ENCODE measurements at regions not wholly inside any gene's neighbourhood (a gene's known extent, or its start where the extent isn't known, plus 50 kb on each side); places are given as distances from the start of the nearest gene placed in this dataset.
A peak's percentile ranks its signal among the peaks of the same experiment; 100 is the strongest.
"Not testable (repeated sequence)": the region's sequence is repeated elsewhere in the genome, so short reads cannot be mapped to it uniquely, and the experiment has no call there.

GRCh38 chr6:22150368-22151035 is 146.3 kb downstream of the PRL start:
- no peaks in the 10 kb centered on the region for H3K9me3 ChIP-seq (ENCODE audit: insufficient read depth, low read depth, low read length)
- no peak overlapping the region for H3K9ac ChIP-seq (ENCODE audit: low read depth, low read length)
- H3K27ac ChIP-seq (ENCODE audit: low read depth, low read length), result no peak overlapping the region
- H3K27me3 ChIP-seq (ENCODE audit: insufficient read depth, low read length), result no peaks in the 10 kb centered on the region
- no peaks in the 10 kb centered on the region for H3K36me3 ChIP-seq (ENCODE audit: insufficient read depth, low read length)
- peaks cover 47% of the 10 kb centered on the region for H3K4me1 ChIP-seq (ENCODE audit: insufficient read depth, low read length)
- H3K4me3 ChIP-seq (ENCODE audit: low read length), result no peak overlapping the region

DNA sequence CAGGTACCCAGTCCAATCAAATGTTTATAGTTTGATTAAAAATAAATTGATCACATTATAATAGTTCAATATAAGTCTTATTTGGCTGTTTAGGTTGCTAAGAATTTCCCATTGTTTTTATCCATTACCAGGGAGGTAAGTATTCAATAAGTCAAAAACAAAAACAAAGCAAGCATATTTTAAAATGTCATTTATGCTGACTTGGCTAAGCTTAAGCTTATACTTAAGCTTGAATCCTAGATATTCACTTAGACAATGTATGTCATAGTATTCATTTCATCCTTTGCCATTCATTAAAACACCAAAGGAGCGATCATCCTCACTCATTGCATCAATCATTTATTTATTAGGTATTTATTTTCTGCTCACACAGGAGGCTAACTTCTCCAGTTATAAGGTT is 144.9 kb downstream of the PRL start:
- no peak overlapping the region for H3K4me3 ChIP-seq (ENCODE audit: low read length)
- no peaks in the 10 kb centered on the region for H3K36me3 ChIP-seq (ENCODE audit: insufficient read depth, low read length)
- H3K27ac ChIP-seq (ENCODE audit: low read depth, low read length), result no peak overlapping the region
- no CpG with 5 or more reads among the region's 1 CpG for WGBS
- no peaks in the 10 kb centered on the region for H3K9me3 ChIP-seq (ENCODE audit: insufficient read depth, low read depth, low read length)
- H3K27me3 ChIP-seq (ENCODE audit: insufficient read depth, low read length), result no peaks in the 10 kb centered on the region
- H3K9ac ChIP-seq (ENCODE audit: low read depth, low read length), result no peak overlapping the region
- peaks cover 34% of the 10 kb centered on the region for H3K4me1 ChIP-seq (ENCODE audit: insufficient read depth, low read length)

GRCh38 chr6:22152841-22153240 is 144.0 kb downstream of the PRL start:
- Histone ChIP-seq H3K36me3 (ENCODE audit: insufficient read depth, low read length) (no peaks in the 10 kb centered on the region), H3K9me3 (ENCODE audit: insufficient read depth, low read depth, low read length) (no peaks in the 10 kb centered on the region), H3K4me3 (ENCODE audit: low read length) (no peak overlapping the region), H3K9ac (ENCODE audit: low read depth, low read length) (no peak overlapping the region), H3K4me1 (ENCODE audit: insufficient read depth, low read length) (peaks cover 26% of the 10 kb centered on the region), H3K27ac (ENCODE audit: low read depth, low read length) (no peak overlapping the region), H3K27me3 (ENCODE audit: insufficient read depth, low read length) (no peaks in the 10 kb centered on the region)

DNA sequence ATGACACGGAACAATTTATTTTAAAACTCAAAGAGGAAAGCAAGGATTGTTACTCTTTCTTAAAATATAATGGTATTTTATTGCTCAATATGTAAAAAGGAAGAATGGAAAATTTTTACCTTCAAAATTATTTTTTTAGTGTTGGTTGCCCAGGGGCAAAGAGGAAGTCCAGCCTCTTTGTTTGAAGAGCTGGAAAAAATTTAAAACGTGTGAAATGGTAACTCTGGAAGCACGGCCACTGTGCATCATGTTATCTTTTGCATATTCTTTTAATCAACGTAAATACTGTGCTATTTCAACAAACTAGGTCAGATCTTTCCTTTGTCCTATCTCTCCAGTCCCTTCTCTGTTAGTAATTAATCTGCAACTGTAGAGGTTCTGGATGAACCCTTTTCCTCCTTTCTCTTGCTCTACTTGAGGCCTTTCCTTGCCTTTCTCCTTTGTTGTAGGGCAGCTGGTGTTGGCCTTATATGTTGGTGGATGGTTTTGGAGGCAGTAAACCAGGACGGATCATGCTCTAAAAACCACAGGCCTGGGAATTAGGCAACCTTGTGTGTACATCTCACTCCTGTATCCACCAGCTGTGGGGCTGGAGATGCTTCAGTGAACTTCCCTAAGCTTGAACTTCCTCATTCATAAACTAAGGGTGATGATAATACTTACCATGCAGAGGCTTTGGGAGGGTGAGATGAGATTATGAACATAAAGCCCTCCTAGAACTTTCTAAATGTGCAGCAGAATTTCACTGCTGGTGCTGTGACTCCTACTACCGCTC is 143.3 kb downstream of the PRL start:
- no peaks in the 10 kb centered on the region for H3K36me3 ChIP-seq (ENCODE audit: insufficient read depth, low read length)
- no peak overlapping the region for H3K27ac ChIP-seq (ENCODE audit: low read depth, low read length)
- H3K4me3 ChIP-seq (ENCODE audit: low read length), result no peak overlapping the region
- H3K4me1 ChIP-seq (ENCODE audit: insufficient read depth, low read length), result peaks cover 19% of the 10 kb centered on the region
- no peak overlapping the region for H3K9ac ChIP-seq (ENCODE audit: low read depth, low read length)
- 93% methylated on average over 5 of the region's 6 CpGs for WGBS
- no peaks in the 10 kb centered on the region for H3K9me3 ChIP-seq (ENCODE audit: insufficient read depth, low read depth, low read length)
- no peaks in the 10 kb centered on the region for H3K27me3 ChIP-seq (ENCODE audit: insufficient read depth, low read length)

DNA sequence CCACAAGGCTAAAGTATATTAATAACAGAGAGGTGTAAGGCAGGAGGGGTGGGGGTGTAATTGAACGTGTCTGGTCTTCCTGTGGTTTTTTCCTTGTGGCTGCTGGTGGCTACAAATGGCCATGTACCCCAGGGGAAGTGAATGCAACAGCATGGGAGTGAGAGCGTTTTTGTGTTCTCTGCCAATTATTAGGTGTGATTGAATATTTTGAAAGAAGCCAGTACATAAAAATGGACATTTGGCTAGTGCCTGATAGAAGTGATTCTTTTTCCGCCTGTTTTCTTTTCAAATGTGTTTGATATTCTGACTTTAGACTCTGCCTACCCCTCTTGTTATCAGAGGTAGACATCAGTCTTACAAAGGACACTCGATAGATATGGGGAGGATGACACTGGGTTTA is 141.3 kb downstream of the PRL start:
- no peak overlapping the region for H3K27ac ChIP-seq (ENCODE audit: low read depth, low read length)
- H3K9me3 ChIP-seq (ENCODE audit: insufficient read depth, low read depth, low read length), result 0 out of 2 replicates have a peak, but pooled peaks cover 4% of the 10 kb centered on the region
- H3K9ac ChIP-seq (ENCODE audit: low read depth, low read length), result no peak overlapping the region
- no peak overlapping the region for H3K4me3 ChIP-seq (ENCODE audit: low read length)
- 85% methylated on average over 4 of the region's 4 CpGs for WGBS
- no peaks in the 10 kb centered on the region for H3K36me3 ChIP-seq (ENCODE audit: insufficient read depth, low read length)
- no peaks in the 10 kb centered on the region for H3K4me1 ChIP-seq (ENCODE audit: insufficient read depth, low read length)
- no peaks in the 10 kb centered on the region for H3K27me3 ChIP-seq (ENCODE audit: insufficient read depth, low read length)

- Histone ChIP-seq H3K4me1 (ENCODE audit: insufficient read depth, low read length) (no peaks in the 10 kb centered on the region), H3K9ac (ENCODE audit: low read depth, low read length) (no peak overlapping the region), H3K36me3 (ENCODE audit: insufficient read depth, low read length) (no peaks in the 10 kb centered on the region), H3K27ac (ENCODE audit: low read depth, low read length) (no peak overlapping the region), H3K27me3 (ENCODE audit: insufficient read depth, low read length) (no peaks in the 10 kb centered on the region), H3K9me3 (ENCODE audit: insufficient read depth, low read depth, low read length) (peaks cover 13% of the 10 kb centered on the region; the same call in 1 of the 2 replicates), H3K4me3 (ENCODE audit: low read length) (no peak overlapping the region)
- WGBS, result 97% methylated on average over 2 of the region's 4 CpGs
Observed at GRCh38 chr6:22157233-22157632, 139.6 kb downstream of the PRL start.

DNA sequence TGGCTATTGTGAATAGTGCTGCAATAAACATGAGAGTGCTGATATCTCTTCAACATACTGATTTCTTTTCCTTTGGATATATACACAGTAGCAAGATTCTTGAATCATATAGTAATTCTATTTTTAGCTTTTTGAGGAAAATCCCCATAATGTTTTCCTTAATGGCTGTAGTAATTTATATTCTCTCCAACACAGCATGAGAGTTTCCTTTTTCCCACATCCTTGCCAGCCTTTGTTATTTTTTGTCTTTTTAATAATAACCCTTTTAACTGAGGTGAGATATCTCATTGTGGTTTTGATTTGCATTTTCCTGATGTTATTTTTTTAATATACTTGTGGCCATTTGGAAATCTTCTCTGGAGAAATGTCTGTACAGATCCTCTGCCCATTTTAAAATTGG is 132.6 kb downstream of the PRL start:
- peaks cover 38% of the 10 kb centered on the region for H3K9me3 ChIP-seq (ENCODE audit: insufficient read depth, low read depth, low read length)
- no peaks in the 10 kb centered on the region for H3K27me3 ChIP-seq (ENCODE audit: insufficient read depth, low read length)
- no peak overlapping the region for H3K27ac ChIP-seq (ENCODE audit: low read depth, low read length)

GRCh38 chr6:22171006-22171405 is 125.8 kb downstream of the PRL start:
- not testable (repeated sequence) for H3K9ac ChIP-seq (ENCODE audit: low read depth, low read length); H3K27me3 ChIP-seq (ENCODE audit: insufficient read depth, low read length); H3K27ac ChIP-seq (ENCODE audit: low read depth, low read length); H3K4me1 ChIP-seq (ENCODE audit: insufficient read depth, low read length); H3K4me3 ChIP-seq (ENCODE audit: low read length)
- peaks cover 25% of the 10 kb centered on the region for H3K36me3 ChIP-seq (ENCODE audit: insufficient read depth, low read length)
- 98% methylated on average over 5 of the region's 5 CpGs for WGBS
- peaks cover 43% of the 10 kb centered on the region for H3K9me3 ChIP-seq (ENCODE audit: insufficient read depth, low read depth, low read length)

More for the DNA sequence above, 132.6 kb downstream of the PRL start:
- Histone ChIP-seq H3K36me3 (ENCODE audit: insufficient read depth, low read length) (no peaks in the 10 kb centered on the region), H3K4me3 (ENCODE audit: low read length) (no peak overlapping the region), H3K4me1 (ENCODE audit: insufficient read depth, low read length) (no peaks in the 10 kb centered on the region), H3K9ac (ENCODE audit: low read depth, low read length) (no peak overlapping the region)

DNA sequence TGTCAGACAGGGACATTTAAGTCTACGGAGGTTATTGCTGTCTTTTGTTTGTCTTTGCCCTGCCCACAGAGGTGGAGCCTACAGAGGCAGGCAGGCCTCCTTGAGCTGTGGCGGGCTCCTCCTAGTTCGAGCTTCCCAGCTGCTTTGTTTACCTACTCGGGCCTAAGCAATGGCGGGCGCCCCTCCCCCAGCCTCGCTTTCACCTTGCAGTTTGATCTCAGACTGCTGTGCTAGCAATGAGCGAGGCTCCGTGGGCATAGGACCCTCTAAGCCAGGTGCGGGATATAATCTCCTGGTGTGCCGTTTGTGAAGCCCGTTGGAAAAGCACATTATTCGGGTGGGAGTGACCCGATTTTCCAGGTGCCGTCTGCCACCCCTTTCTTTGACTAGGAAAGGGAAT is 125.0 kb downstream of the PRL start:
- not testable (repeated sequence) for H3K4me1 ChIP-seq (ENCODE audit: insufficient read depth, low read length); H3K27me3 ChIP-seq (ENCODE audit: insufficient read depth, low read length); H3K27ac ChIP-seq (ENCODE audit: low read depth, low read length); H3K9ac ChIP-seq (ENCODE audit: low read depth, low read length); H3K4me3 ChIP-seq (ENCODE audit: low read length)
- H3K9me3 ChIP-seq (ENCODE audit: insufficient read depth, low read depth, low read length), result peaks cover 42% of the 10 kb centered on the region
- H3K36me3 ChIP-seq (ENCODE audit: insufficient read depth, low read length), result peaks cover 25% of the 10 kb centered on the region
- WGBS, result 96% methylated on average over 15 of the region's 15 CpGs

DNA sequence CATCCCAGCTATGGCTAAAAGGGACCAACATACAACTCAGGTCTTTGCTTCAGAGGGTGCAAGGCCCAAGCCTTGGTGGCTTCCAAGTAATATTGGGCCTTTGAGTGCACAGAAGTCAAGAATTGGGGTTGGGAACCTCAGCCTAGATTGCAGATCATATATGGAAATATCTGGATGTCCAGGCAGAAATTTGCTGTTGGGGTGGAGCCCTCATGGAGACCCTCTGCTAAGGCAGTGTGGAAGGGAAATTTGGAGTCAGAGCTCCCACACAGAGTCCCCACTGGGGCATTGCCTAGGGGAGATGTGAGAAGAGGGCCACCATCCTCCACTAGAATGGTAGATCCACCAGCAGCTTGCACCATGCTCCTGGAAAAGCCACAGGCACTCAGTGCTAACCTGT is 123.5 kb downstream of the PRL start:
- H3K27ac ChIP-seq (ENCODE audit: low read depth, low read length), result no peak overlapping the region
- H3K27me3 ChIP-seq (ENCODE audit: insufficient read depth, low read length), result no peaks in the 10 kb centered on the region
- H3K4me3 ChIP-seq (ENCODE audit: low read length), result peak overlapping the region; percentile 14; the same call in 1 of the 2 replicates
- peaks cover 42% of the 10 kb centered on the region for H3K9me3 ChIP-seq (ENCODE audit: insufficient read depth, low read depth, low read length)
- peaks cover 25% of the 10 kb centered on the region for H3K36me3 ChIP-seq (ENCODE audit: insufficient read depth, low read length)
- no peak overlapping the region for H3K9ac ChIP-seq (ENCODE audit: low read depth, low read length)
- H3K4me1 ChIP-seq (ENCODE audit: insufficient read depth, low read length), result no peaks in the 10 kb centered on the region

DNA sequence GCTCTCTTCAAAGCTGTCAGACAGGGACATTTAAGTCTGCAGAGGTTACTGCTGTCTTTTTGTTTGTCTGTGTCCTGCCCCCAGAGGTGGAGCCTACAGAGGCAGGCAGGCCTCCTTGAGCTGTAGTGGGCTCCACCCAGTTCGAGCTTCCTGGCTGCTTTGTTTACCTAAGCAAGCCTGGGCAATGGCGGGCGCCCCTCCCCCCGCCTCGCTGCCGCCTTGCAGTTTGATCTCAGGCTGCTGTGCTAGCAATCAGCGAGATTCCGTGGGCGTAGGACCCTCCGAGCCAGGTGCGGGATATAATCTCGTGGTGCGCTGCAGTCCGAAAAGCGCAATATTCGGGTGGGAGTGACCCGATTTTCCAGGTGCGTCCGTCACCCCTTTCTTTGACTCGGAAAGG is 116.6 kb downstream of the PRL start:
- H3K4me1 ChIP-seq (ENCODE audit: insufficient read depth, low read length); H3K27me3 ChIP-seq (ENCODE audit: insufficient read depth, low read length); H3K9ac ChIP-seq (ENCODE audit: low read depth, low read length); H3K4me3 ChIP-seq (ENCODE audit: low read length); H3K27ac ChIP-seq (ENCODE audit: low read depth, low read length): not testable (repeated sequence)
- H3K36me3 ChIP-seq (ENCODE audit: insufficient read depth, low read length), result peaks cover 26% of the 10 kb centered on the region
- H3K9me3 ChIP-seq (ENCODE audit: insufficient read depth, low read depth, low read length), result peaks cover 44% of the 10 kb centered on the region
- WGBS, result 82% methylated on average over 19 of the region's 20 CpGs
